Kidney (tissue), 13 donors: ENCODE measurements at regions not wholly inside any gene's neighbourhood (a gene's known extent, or its start where the extent isn't known, plus 50 kb on each side); places are given as distances from the start of the nearest gene placed in this dataset.

Experiments used
- DNase-seq, 5 donors: peaks; one replicate each; pipeline ENCODE4 v3.0.0-alpha.2; 2013 to 2020
- FAIRE-seq: peaks from 2 replicates; lab custom pipeline; 2012; peaks lifted over from hg19 to GRCh38; lab: Jason Lieb, UNC
- H3K27ac ChIP-seq, 2 donors: one replicate each; pipeline ENCODE4 v1.7.0; 2013; ENCODE audit warnings: low read depth in 2 of 2, low read length in 2 of 2, inconsistent platforms in 1 of 2
- H3K27me3 ChIP-seq: one replicate; pipeline ENCODE4 v1.7.1; 2013; ENCODE audit warnings: low read length, inconsistent platforms; ENCODE audit not compliant: control insufficient read depth, insufficient read depth
- H3K36me3 ChIP-seq, 3 donors: one replicate each; pipeline versions ENCODE4 v1.7.0 to v1.7.1; 2013; ENCODE audit warnings: low read length in 3 of 3, control low read depth in 1 of 3, inconsistent platforms in 1 of 3; ENCODE audit not compliant: insufficient read depth in 3 of 3, control insufficient read depth in 2 of 3
- H3K4me1 ChIP-seq, 3 donors: one replicate each; pipeline versions ENCODE4 v1.7.0 to v1.7.1; 2013; ENCODE audit warnings: low read length in 3 of 3, inconsistent platforms in 1 of 3, low read depth in 1 of 3; ENCODE audit not compliant: control insufficient read depth in 2 of 3, insufficient read depth in 2 of 3
- H3K4me3 ChIP-seq, 3 donors: one replicate each; pipeline versions ENCODE4 v1.7.0 to v1.8.1; 2013; ENCODE audit warnings: low read length in 3 of 3, control low read depth in 1 of 3, inconsistent platforms in 1 of 3
- H3K9ac ChIP-seq, 3 donors: one replicate each; pipeline versions ENCODE4 v1.7.0 to v1.7.1; 2013; ENCODE audit warnings: low read length in 3 of 3, control low read depth in 1 of 3, inconsistent platforms in 1 of 3
- H3K9me3 ChIP-seq, 3 donors: one replicate each; pipeline versions ENCODE4 v1.7.0 to v1.7.1; 2013; ENCODE audit warnings: low read length in 3 of 3, control low read depth in 1 of 3, inconsistent platforms in 1 of 3; ENCODE audit not compliant: control insufficient read depth in 2 of 3, insufficient read depth in 1 of 3
- intact Hi-C: fragments of 100-400 bp; cut with DNase I; formaldehyde crosslinking; loops from one replicate; pipeline ENCODE4 v1.11.1; 2022
- TF ChIP-seq, protein P1 (sequence below): IDR thresholded peaks from 3 replicates; pipeline ENCODE4 v1.5.1; 2012; ENCODE audit warnings: mild to moderate bottlenecking, moderate library complexity, borderline replicate concordance; ENCODE audit not compliant: insufficient read depth; ENCODE audit errors: extremely low read depth
- donor health status: control.
- donor health status: control.
- donor health status: control.
- donor health status: control.
- donor health status: control.
- donor health status: DM: yes; HTN: yes; CAD: no.
- donor health status: Normal renal cell carcinoma (clear cell type).

DNA sequence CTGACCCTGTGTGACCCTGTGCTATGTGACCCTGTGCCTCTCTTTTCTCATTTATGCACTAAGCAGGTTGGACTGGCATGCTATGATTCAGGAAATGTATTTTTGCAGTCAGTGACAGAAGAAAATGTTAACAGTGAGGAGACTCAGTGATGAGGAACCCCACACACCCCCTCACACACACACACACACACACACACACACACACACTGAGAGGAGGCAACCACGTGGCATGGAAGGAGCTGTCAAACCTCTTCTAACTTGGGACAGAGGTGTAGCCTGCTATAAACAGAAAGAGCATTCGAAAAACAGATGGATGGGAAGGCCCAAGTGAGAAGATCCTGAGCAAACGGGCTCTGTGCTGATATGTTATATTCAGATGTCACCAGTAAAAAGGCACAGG, 57.9 kb upstream of the GRIA1 start:
- Histone ChIP-seq H3K4me3 (no peak overlapping the region), H3K36me3 (no peaks in the 10 kb centered on the region), H3K4me1 (no peaks in the 10 kb centered on the region), H3K27me3 (no peaks in the 10 kb centered on the region), H3K27ac (no peak overlapping the region), H3K9me3 (no peaks in the 10 kb centered on the region), H3K9ac (no peak overlapping the region)
- TF ChIP-seq, protein P1, sequence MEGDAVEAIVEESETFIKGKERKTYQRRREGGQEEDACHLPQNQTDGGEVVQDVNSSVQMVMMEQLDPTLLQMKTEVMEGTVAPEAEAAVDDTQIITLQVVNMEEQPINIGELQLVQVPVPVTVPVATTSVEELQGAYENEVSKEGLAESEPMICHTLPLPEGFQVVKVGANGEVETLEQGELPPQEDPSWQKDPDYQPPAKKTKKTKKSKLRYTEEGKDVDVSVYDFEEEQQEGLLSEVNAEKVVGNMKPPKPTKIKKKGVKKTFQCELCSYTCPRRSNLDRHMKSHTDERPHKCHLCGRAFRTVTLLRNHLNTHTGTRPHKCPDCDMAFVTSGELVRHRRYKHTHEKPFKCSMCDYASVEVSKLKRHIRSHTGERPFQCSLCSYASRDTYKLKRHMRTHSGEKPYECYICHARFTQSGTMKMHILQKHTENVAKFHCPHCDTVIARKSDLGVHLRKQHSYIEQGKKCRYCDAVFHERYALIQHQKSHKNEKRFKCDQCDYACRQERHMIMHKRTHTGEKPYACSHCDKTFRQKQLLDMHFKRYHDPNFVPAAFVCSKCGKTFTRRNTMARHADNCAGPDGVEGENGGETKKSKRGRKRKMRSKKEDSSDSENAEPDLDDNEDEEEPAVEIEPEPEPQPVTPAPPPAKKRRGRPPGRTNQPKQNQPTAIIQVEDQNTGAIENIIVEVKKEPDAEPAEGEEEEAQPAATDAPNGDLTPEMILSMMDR = no peak
- DNase-seq (no peak), FAIRE-seq (no peak)
- intact Hi-C loops = no loop called here

DNA sequence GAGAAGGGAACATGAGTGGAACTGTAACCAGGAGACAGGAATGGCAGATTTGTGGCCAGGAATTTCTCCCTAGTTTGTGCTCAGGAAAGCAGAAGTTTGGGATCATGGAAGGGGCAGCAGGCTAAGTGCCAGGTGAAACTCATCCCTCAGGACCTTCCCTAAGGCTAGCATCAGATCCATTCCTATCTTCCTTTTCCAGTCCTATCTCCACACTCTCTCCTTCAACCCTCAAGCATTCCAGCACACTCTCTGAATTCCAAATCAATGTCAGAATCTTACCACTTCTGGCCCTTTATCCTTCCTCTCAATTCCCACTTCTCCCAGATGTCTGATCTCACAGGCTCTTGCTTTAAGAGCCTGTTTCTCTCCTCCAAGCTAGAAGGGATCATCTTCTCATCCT, 53.2 kb upstream of the GRIA1 start:
- Histone ChIP-seq H3K9ac (no peak overlapping the region), H3K27ac (no peak overlapping the region), H3K4me1 (no peaks in the 10 kb centered on the region), H3K27me3 (no peaks in the 10 kb centered on the region), H3K4me3 (no peak overlapping the region), H3K36me3 (no peaks in the 10 kb centered on the region), H3K9me3 (no peaks in the 10 kb centered on the region)
- TF ChIP-seq, protein P1 = no peak
- DNase-seq (no peak), FAIRE-seq (no peak)
- intact Hi-C loops = no loop called here

DNA sequence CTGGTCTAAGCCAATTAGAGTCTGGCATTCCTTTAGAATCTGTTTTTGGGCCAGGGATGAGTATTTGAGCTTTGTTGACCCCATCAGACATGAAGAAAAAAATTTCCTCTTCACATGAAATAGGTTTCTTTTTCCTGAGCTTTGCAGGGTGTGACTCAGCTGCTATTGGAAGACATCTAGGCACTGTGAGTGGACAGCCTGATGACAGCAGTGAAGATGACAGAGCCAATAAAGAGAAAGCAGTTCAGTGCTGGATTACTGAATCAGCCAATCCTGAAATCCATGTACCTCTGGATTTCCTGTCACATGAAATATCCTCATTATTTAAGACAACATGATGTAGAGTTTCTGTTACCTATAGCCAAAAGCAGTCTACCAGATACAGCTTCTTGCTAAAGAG, 51.3 kb upstream of the GRIA1 start:
- no peaks in the 10 kb centered on the region for H3K36me3 ChIP-seq
- H3K9me3 ChIP-seq = no peaks in the 10 kb centered on the region
- no peak overlapping the region for H3K4me3 ChIP-seq
- intact Hi-C loops = no loop called here
- H3K9ac ChIP-seq = no peak overlapping the region
- H3K27me3 ChIP-seq = no peaks in the 10 kb centered on the region
- no peaks in the 10 kb centered on the region for H3K4me1 ChIP-seq
- FAIRE-seq (no peak), DNase-seq (no peak)
- TF ChIP-seq, protein P1 = no peak
- no peak overlapping the region for H3K27ac ChIP-seq
